HG03039 (cell line): ENCODE measurements at regions not wholly inside any gene's neighbourhood (a gene's known extent, or its start where the extent isn't known, plus 50 kb on each side); places are given as distances from the start of the nearest gene placed in this dataset.
"Not testable (repeated sequence)": the region's sequence is repeated elsewhere in the genome, so short reads cannot be mapped to it uniquely, and the experiment has no call there.

Source experiments
- ATAC-seq: cut with Tn5 transposase; IDR thresholded peaks from one replicate; pipeline ENCODE4 v1.9.1; 2021; ENCODE audit warnings: mild to moderate bottlenecking, moderate library complexity; ENCODE audit not compliant: unreplicated experiment

GRCh38 chrX:109782994-109783700 is 50.1 kb upstream of the ACSL4 start:
- ATAC-seq, result peak; percentile 78

- no peak for ATAC-seq
These were observed 50.6 kb upstream of the ACSL4 start for GRCh38 chrX:109783701-109784079.

- no peak for ATAC-seq
These were observed 52.0 kb upstream of the ACSL4 start for GRCh38 chrX:109785053-109785452.

GRCh38 chrX:109790511-109790910 is 57.5 kb upstream of the ACSL4 start:
- ATAC-seq, result not testable (repeated sequence)

GRCh38 chrX:109793191-109793590 is 60.1 kb upstream of the ACSL4 start:
- no peak for ATAC-seq

- no peak for ATAC-seq
These were observed 62.6 kb upstream of the ACSL4 start for GRCh38 chrX:109795682-109796081.

GRCh38 chrX:109797311-109797975 is 64.4 kb upstream of the ACSL4 start:
- no peak for ATAC-seq

- no peak for ATAC-seq
These were observed 79.2 kb upstream of the ACSL4 start for GRCh38 chrX:109812236-109812635.

- no peak for ATAC-seq
These were observed 80.2 kb upstream of the ACSL4 start for GRCh38 chrX:109813236-109813635.

- ATAC-seq, result no peak
These were observed 85.9 kb upstream of the ACSL4 start for GRCh38 chrX:109818976-109819375.

GRCh38 chrX:109822861-109823260 is 89.8 kb upstream of the ACSL4 start:
- no peak for ATAC-seq

GRCh38 chrX:109826954-109827708 is 94.1 kb upstream of the ACSL4 start:
- ATAC-seq, result no peak

GRCh38 chrX:109827772-109828171 is 94.7 kb upstream of the ACSL4 start:
- no peak for ATAC-seq

GRCh38 chrX:109830157-109830703 is 97.2 kb upstream of the ACSL4 start:
- ATAC-seq, result no peak

GRCh38 chrX:109830704-109831206 is 97.7 kb upstream of the ACSL4 start:
- no peak for ATAC-seq

GRCh38 chrX:109831326-109831985 is 98.4 kb upstream of the ACSL4 start:
- ATAC-seq, result no peak

GRCh38 chrX:109839694-109840567 is 106.9 kb upstream of the ACSL4 start:
- ATAC-seq, result no peak

- ATAC-seq, result no peak
These were observed 107.5 kb upstream of the ACSL4 start for GRCh38 chrX:109840585-109840984.

- ATAC-seq, result no peak
These were observed 108.2 kb upstream of the ACSL4 start for GRCh38 chrX:109841257-109841656.
